Immature natural killer cell (primary cell): ENCODE measurements at regions not wholly inside any gene's neighbourhood (a gene's known extent, or its start where the extent isn't known, plus 50 kb on each side); places are given as distances from the start of the nearest gene placed in this dataset.
"Not testable (repeated sequence)": the region's sequence is repeated elsewhere in the genome, so short reads cannot be mapped to it uniquely, and the experiment has no call there.

Source experiments
- DNase-seq, 3 donors: peaks; one replicate each; pipeline ENCODE4 v3.0.0; 2022; ENCODE audit warnings: mixed read lengths in 1 of 3
- H3K27ac Mint-ChIP-seq, 6 donors: one replicate each; pipeline ENCODE4 v1.8.0; 2020; ENCODE audit warnings: mixed read lengths in 6 of 6, mild to moderate bottlenecking in 5 of 6, inconsistent platforms in 4 of 6, moderate library complexity in 3 of 6
- H3K27me3 Mint-ChIP-seq, 3 donors: one replicate each; pipeline ENCODE4 v1.8.0; 2020 to 2021; ENCODE audit warnings: low read depth in 3 of 3, mild to moderate bottlenecking in 3 of 3, mixed read lengths in 3 of 3, moderate library complexity in 3 of 3, inconsistent platforms in 1 of 3
- H3K36me3 Mint-ChIP-seq, 3 donors: one replicate each; pipeline ENCODE4 v1.8.0; 2020; ENCODE audit warnings: mixed read lengths in 3 of 3, inconsistent platforms in 2 of 3, mild to moderate bottlenecking in 2 of 3
- H3K4me1 Mint-ChIP-seq, 2 donors: one replicate each; pipeline ENCODE4 v1.8.0; 2020; ENCODE audit warnings: inconsistent platforms in 2 of 2, mild to moderate bottlenecking in 2 of 2, mixed read lengths in 2 of 2, moderate library complexity in 1 of 2
- H3K4me3 Mint-ChIP-seq, 5 donors: one replicate each; pipeline ENCODE4 v1.8.0; 2020; ENCODE audit warnings: mild to moderate bottlenecking in 5 of 5, mixed read lengths in 5 of 5, inconsistent platforms in 3 of 5, moderate library complexity in 3 of 5
- H3K9me3 Mint-ChIP-seq, 6 donors: one replicate each; pipeline ENCODE4 v1.8.0; 2020; ENCODE audit warnings: mild to moderate bottlenecking in 6 of 6, mixed read lengths in 6 of 6, inconsistent platforms in 4 of 6, moderate library complexity in 3 of 6

GRCh38 chr12:30191696-30192455 lies 408.1 kb upstream of the TMTC1 start:
- Mint-ChIP-seq H3K4me1 (no peaks in the 10 kb centered on the region), H3K27me3 (peaks cover 0 to 2% (median 0%) of the 10 kb centered on the region in 3 donors)
- DNase-seq = no peak

GRCh38 chr12:30188602-30189326 lies 405.0 kb upstream of the TMTC1 start:
- H3K4me3 Mint-ChIP-seq = no peak overlapping the region
- H3K9me3 Mint-ChIP-seq = peaks cover 0 to 4% (median 0%) of the 10 kb centered on the region in 6 donors
- no peak overlapping the region for H3K27ac Mint-ChIP-seq
- DNase-seq = no peak
- H3K4me1 Mint-ChIP-seq = no peaks in the 10 kb centered on the region
- H3K27me3 Mint-ChIP-seq = peaks cover 0 to 2% (median 0%) of the 10 kb centered on the region in 3 donors
- no peaks in the 10 kb centered on the region for H3K36me3 Mint-ChIP-seq

More at GRCh38 chr12:30191696-30192455, 408.1 kb upstream of the TMTC1 start:
- Mint-ChIP-seq H3K9me3 (peaks cover 0 to 4% (median 0%) of the 10 kb centered on the region in 6 donors), H3K4me3 (no peak overlapping the region), H3K36me3 (no peaks in the 10 kb centered on the region), H3K27ac (no peak overlapping the region)

- no peak overlapping the region for H3K4me3 Mint-ChIP-seq
- no peak overlapping the region for H3K27ac Mint-ChIP-seq
- no peaks in the 10 kb centered on the region for H3K36me3 Mint-ChIP-seq
- no peaks in the 10 kb centered on the region for H3K4me1 Mint-ChIP-seq
- DNase-seq = no peak
- H3K27me3 Mint-ChIP-seq = peaks cover 0 to 2% (median 0%) of the 10 kb centered on the region in 3 donors
- peaks cover 0 to 5% (median 0%) of the 10 kb centered on the region in 6 donors for H3K9me3 Mint-ChIP-seq
Observed at GRCh38 chr12:30187426-30187825, 403.7 kb upstream of the TMTC1 start.

- H3K27ac Mint-ChIP-seq = no peak overlapping the region
- H3K36me3 Mint-ChIP-seq = no peaks in the 10 kb centered on the region
- H3K4me3 Mint-ChIP-seq = no peak overlapping the region
- H3K27me3 Mint-ChIP-seq = peaks cover 0 to 3% (median 2%) of the 10 kb centered on the region in 3 donors
- DNase-seq = no peak
- peaks cover 0 to 6% (median 3%) of the 10 kb centered on the region in 6 donors for H3K9me3 Mint-ChIP-seq
- no peaks in the 10 kb centered on the region for H3K4me1 Mint-ChIP-seq
Observed at GRCh38 chr12:30181334-30181733, 397.6 kb upstream of the TMTC1 start.

GRCh38 chr12:30180602-30181001 lies 396.9 kb upstream of the TMTC1 start:
- Mint-ChIP-seq H3K4me1 (no peaks in the 10 kb centered on the region), H3K27me3 (peaks cover 0 to 3% (median 2%) of the 10 kb centered on the region in 3 donors), H3K9me3 (peaks cover 0 to 6% (median 3%) of the 10 kb centered on the region in 6 donors), H3K27ac (no peak overlapping the region), H3K4me3 (no peak overlapping the region), H3K36me3 (no peaks in the 10 kb centered on the region)
- DNase-seq = no peak

GRCh38 chr12:30178916-30179315 lies 395.2 kb upstream of the TMTC1 start:
- H3K4me1 Mint-ChIP-seq = no peaks in the 10 kb centered on the region
- H3K27me3 Mint-ChIP-seq = peaks cover 0 to 3% (median 2%) of the 10 kb centered on the region in 3 donors
- H3K9me3 Mint-ChIP-seq = peaks cover 0 to 6% (median 3%) of the 10 kb centered on the region in 6 donors
- no peaks in the 10 kb centered on the region for H3K36me3 Mint-ChIP-seq
- DNase-seq = no peak
- H3K27ac Mint-ChIP-seq = no peak overlapping the region
- no peak overlapping the region for H3K4me3 Mint-ChIP-seq

GRCh38 chr12:30169839-30170591 lies 386.3 kb upstream of the TMTC1 start:
- DNase-seq = no peak
- peaks cover 0 to 2% (median 1%) of the 10 kb centered on the region in 3 donors for H3K27me3 Mint-ChIP-seq
- no peak overlapping the region for H3K27ac Mint-ChIP-seq

GRCh38 chr12:30166006-30166795 lies 382.5 kb upstream of the TMTC1 start:
- Mint-ChIP-seq H3K4me3 (no peak overlapping the region), H3K27me3 (peaks cover 2% of the 10 kb centered on the region in 3 donors), H3K27ac (no peak overlapping the region), H3K36me3 (no peaks in the 10 kb centered on the region), H3K4me1 (no peaks in the 10 kb centered on the region), H3K9me3 (peaks cover 0 to 6% (median 2%) of the 10 kb centered on the region in 6 donors)
- no peak for DNase-seq

More at GRCh38 chr12:30169839-30170591, 386.3 kb upstream of the TMTC1 start:
- Mint-ChIP-seq H3K4me1 (no peaks in the 10 kb centered on the region), H3K36me3 (no peaks in the 10 kb centered on the region), H3K4me3 (no peak overlapping the region), H3K9me3 (peaks cover 0 to 3% (median 0%) of the 10 kb centered on the region in 6 donors)

- H3K27ac Mint-ChIP-seq = no peak overlapping the region
- H3K9me3 Mint-ChIP-seq = peaks cover 0 to 6% (median 2%) of the 10 kb centered on the region in 6 donors
- peaks cover 2% of the 10 kb centered on the region in 3 donors for H3K27me3 Mint-ChIP-seq
- H3K4me1 Mint-ChIP-seq = no peaks in the 10 kb centered on the region
- H3K4me3 Mint-ChIP-seq = no peak overlapping the region
- DNase-seq = no peak
- H3K36me3 Mint-ChIP-seq = no peaks in the 10 kb centered on the region
Observed at GRCh38 chr12:30164382-30165318, 380.9 kb upstream of the TMTC1 start.

- H3K9me3 Mint-ChIP-seq = peaks cover 0 to 10% (median 3%) of the 10 kb centered on the region in 6 donors
- H3K27me3 Mint-ChIP-seq, H3K4me3 Mint-ChIP-seq, DNase-seq, H3K27ac Mint-ChIP-seq, H3K4me1 Mint-ChIP-seq, H3K36me3 Mint-ChIP-seq: not testable (repeated sequence)
Observed at GRCh38 chr12:30156833-30157232, 373.1 kb upstream of the TMTC1 start.

- H3K27me3 Mint-ChIP-seq = peaks cover 0 to 2% (median 0%) of the 10 kb centered on the region in 3 donors
- H3K4me1 Mint-ChIP-seq = no peaks in the 10 kb centered on the region
- no peak overlapping the region for H3K4me3 Mint-ChIP-seq
- no peak for DNase-seq
- peaks cover 0 to 11% (median 3%) of the 10 kb centered on the region in 6 donors for H3K9me3 Mint-ChIP-seq
- no peak overlapping the region for H3K27ac Mint-ChIP-seq
- peaks cover 0 to 4% (median 0%) of the 10 kb centered on the region in 3 donors for H3K36me3 Mint-ChIP-seq
Observed at GRCh38 chr12:30155001-30155730, 371.4 kb upstream of the TMTC1 start.

GRCh38 chr12:30153981-30154380 lies 370.2 kb upstream of the TMTC1 start:
- no peak overlapping the region for H3K4me3 Mint-ChIP-seq
- no peak overlapping the region for H3K27ac Mint-ChIP-seq
- H3K27me3 Mint-ChIP-seq = peaks cover 0 to 2% (median 0%) of the 10 kb centered on the region in 3 donors
- H3K9me3 Mint-ChIP-seq = peaks cover 0 to 11% (median 4%) of the 10 kb centered on the region in 6 donors
- H3K4me1 Mint-ChIP-seq = no peaks in the 10 kb centered on the region
- peaks cover 0 to 4% (median 0%) of the 10 kb centered on the region in 3 donors for H3K36me3 Mint-ChIP-seq
- no peak for DNase-seq
